Inflammatory macrophage treated with lipopolysaccharide for 4 hours (primary cell): ENCODE measurements at regions not wholly inside any gene's neighbourhood (a gene's known extent, or its start where the extent isn't known, plus 50 kb on each side); places are given as distances from the start of the nearest gene placed in this dataset.
"Not testable (repeated sequence)": the region's sequence is repeated elsewhere in the genome, so short reads cannot be mapped to it uniquely, and the experiment has no call there.

Experiments used
- DNase-seq: peaks from one replicate; pipeline ENCODE4 v3.0.0-alpha.2; 2020

DNA sequence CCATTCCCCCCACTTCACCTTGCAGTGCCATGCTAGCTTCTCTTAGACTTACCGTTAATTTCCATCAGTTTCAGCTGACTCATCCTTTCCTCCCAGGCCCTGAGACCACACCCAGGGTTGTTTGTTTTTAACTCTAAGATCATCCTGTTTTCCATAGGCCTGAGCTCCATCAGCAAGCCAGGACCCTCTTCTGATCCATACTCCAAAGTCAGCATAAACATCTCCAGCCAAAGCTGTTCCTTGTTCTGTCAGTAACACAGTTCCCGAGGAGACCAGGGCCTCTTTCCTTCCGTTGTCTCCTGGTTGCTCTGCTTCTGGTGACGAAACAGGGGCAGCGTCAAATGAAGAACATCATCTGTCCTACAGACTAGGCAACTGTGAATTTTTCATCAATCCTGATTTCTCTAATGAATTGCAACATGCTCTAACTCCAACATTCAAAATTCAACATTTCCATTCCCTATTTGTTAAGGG, 83.8 kb upstream of the HNF1B start:
- peak; percentile 69 for DNase-seq

DNA sequence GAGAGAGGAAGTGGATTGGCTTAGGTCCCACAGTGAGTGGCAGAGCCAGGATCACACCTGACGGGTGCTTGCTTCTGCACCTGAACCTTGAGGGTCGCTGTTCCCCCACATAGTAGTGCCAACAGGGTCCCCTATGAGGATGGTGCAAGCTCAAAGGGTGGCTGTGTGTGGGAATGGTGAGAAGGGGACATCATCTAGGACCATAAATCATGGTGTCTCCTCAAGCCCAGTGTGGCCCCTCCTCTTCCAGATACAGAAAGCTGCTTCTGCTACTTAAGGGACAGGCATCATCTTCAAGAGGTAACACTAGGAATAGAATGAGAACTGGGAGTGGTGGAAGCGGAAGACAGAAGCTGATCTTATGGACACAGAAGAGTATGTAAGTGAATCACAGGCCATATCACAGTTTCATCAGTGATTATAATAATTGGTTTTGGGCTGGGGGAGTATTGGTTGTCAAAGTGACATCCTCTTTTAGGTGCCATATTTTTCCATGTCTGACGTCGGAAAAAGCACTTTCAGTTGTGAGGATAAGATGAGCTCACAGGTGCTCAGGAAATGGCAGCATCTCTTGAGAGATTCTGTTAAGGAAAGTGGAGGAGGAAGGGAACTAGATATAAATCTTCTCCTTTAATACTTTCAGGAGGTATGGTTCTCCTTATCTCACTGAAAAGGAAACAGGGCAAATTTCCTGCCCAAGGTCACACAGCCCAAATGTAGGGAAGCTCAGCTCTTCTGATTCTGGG, 83.2 kb upstream of the HNF1B start:
- DNase-seq, result no peak

DNA sequence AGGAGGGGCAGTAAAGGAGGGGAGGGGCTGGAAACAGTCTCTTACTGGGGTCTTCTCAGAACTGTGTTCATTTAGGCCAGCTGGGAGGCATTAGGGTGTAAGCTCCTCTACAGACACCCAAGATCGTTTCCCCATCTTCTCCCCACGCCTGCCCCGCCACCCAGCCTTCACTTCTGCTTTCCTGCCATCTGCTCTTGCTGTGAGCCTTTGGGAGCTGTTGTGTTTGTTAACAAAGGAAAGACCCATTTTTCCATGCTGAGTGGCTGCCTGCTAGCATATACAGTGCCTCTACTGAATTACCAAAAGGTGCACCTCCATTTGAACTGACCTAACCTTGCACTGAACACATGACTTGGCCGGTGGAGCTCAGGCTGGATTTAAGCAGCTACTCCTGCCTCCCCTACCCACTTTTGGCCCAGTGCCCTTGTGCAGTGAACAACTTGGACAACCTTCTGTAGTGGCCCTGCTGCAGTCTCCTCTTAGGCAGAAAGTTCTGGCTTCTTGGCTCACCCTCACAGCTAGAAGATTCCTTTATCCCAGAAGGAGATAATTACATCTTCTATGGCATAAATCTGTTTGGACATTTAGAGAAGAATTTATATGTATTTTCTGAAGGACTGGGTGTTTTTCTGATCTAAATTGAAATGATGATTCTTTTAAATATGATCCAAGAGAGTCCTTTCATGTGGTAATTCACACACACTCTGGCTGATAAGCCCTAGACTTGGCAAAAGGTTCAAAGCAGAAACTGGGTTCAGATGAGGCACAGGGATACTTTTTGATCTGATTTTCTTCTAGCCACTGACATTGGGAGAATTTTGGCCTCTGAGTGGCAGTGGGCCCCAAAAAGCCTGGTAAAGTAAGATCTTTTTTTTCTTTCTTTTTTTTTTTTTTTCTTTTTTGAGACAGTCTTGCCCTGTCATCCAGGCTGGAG, 81.9 kb upstream of the HNF1B start:
- peak; percentile 91 for DNase-seq

DNA sequence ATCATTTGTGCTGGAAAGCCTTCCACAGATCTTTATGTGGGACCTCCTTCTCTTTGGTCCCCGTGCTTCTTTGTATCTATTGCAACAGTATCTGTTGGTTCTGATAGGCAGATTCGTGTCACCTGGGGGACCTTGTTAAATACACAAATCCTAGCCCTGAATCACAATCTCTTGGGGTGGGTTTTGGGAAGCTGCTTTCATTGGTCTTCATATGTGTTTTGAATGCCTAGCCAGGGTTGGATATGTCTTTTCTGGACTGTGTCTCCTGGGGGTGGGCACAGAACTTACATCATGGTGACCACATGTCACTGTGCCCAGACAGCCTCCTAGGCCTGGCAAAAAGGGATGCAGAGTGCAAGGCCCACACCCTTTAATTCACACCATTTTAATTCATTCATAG, 81.0 kb upstream of the HNF1B start:
- no peak for DNase-seq

DNA sequence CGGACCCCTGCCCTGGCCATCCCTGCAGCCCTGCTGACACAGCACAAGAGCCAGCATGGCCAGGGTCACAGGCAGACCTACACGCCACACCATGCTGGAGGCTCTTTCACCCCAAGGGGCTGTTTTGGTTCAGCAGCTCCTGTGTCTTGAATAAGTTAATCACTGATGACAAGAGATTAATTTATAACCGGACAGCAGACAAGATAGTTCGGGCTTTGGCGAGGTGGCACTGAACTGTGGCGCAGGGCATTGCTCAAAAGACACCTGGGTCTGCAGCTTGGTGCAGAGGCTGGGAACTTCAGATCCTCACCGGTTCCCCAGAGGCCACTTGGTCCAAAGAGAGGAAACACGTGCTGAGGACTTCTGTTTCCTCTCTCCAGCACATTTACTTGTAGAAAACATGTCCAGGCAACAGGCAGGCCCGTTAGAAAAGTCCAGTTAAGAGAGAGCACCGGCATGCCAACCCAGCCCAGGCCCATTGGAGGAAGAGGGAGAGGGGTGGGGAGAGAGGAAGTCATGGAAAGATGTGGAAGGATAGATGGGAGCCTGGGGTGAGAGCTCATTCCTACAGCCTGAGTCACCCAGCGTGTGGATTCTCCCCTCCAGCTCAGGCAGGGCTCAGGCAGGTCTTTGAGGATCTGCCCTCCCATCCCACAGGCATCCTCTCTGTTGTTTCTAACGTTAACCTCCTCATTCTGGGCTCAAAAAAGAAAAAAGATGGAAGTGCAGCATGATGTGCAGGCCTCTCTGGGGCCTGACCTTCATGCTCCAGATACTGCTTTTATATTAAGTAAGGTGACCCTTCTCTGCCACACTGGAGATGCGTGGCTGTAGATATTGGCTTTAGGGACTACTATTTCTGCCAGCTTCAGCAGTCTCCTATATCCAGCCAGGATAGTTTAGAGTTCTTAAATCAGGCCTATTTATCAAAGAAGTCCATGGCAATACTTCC, 80.0 kb upstream of the HNF1B start:
- DNase-seq, result no peak

DNA sequence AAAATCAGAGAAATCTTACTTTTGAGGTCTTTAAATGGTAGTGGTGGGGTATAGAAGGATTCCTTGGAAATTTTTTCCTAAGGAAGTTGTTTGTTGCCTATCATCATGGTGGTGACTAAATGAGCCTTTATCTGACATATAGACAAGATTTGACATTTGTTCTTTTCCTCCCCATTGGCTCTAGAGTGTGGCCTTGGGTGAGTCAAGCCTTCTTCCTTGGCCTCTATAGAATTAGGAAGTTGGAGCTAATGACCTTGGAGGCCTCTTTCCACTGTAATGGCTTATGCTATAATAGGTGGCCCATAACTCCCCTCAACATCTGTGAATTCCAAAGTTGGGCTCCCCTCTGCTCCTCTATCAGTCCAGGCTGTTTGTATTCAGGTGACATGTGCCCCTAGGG, 79.1 kb upstream of the HNF1B start:
- peak; percentile 62 for DNase-seq

DNA sequence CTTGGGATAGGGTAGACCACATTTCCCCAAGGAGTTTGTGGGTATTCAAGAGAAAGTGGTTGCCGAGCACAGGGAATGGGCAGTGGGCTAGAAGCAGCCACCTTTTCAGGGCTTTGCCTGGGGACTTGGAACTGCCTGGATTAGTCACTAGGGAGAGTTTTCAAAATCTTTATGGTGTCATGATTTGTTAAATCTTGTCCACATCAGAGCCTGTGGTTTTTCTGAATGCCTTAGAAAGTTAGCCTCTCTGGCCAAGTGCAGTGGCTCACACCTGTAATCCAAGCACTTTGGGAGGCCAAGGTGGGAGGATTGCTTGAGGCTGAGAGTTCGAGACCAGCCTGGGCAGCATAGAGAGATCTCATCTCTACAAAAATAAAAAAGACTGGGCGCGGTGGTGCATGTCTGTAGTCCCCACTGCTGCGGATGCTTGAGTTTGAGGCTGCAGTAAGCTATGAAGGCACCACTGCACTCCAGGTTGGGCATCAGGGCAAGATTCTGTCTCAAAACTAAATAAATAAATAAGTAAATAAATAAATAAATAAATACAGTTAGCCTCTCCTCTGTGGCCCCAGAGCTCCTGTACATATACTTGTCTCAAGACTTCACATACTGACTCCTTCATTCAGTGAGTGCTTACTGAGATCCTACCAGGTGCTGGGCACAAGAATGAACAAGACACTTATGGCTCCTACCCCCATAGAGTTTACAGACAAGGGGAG, 76.3 kb upstream of the HNF1B start:
- peak; percentile 26 for DNase-seq

DNA sequence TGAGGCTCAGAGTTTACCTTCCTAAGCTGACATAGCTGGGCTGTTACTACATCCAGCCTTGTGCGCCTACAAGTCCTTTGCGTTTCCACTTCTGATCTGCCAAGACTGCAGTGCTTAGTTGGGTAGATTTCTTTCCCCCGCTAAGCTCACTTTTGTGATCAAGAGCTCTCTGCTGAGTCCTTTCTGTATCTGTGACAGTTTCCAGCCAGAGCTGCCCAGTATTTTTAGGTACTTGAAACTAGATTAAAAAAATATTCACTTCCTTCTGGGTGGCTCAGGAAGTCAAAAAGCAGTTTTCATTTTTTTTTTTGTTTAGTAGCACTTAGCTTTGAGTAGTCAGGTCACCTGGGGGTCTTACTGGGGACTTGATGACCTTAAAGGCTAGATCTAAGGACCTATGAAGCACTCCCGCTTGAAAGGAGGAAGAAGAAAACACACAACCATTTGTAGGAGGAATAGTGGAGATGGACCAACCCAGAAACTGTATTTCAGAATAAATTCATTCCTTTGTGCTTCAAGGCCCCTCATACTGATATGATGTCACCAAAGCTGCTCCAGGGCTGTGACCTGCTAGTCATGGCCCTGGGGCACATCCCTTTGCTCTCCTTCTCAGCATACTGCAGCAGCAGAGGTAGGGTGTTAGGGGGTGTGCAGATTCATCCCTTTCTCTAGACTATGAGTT, 75.6 kb upstream of the HNF1B start:
- DNase-seq, result no peak

DNA sequence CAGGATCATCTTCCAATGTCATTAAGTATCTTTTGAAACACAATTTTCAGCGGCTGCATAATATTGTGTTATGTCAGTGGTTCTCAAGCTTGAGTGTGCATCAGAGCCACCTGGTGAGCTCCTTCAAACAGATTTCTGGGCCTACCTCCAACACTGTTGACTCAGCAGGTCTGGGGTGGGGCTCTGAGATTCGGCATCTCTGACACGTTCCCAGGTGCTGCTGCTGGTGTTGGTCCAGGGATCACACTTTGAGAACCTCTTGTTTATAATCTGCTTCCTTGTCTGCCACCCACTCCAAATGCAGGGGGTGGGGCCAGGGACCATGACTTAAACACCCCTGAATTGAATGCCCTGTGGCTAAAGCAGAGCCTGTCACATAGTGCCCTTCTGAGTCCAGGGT, 73.8 kb upstream of the HNF1B start:
- no peak for DNase-seq

DNA sequence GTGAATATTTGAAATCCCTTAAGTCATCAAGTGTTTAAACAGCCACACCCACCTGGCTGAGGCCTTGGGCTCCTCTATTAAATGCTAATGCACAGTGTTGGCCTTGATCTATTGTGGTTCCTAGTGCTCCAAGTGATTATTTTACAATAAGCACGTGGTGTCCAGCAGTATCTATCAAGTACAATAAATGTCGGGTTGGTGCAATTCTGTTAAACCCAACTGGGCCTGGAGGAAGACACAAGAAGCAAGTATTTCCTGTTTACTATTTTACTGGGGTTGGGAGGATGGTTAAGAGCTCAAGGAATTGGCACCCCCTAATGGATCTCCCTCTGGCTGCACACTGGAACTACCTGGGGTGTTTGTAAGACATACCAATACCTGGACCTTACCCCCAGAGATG, 72.1 kb upstream of the HNF1B start:
- no peak for DNase-seq

DNA sequence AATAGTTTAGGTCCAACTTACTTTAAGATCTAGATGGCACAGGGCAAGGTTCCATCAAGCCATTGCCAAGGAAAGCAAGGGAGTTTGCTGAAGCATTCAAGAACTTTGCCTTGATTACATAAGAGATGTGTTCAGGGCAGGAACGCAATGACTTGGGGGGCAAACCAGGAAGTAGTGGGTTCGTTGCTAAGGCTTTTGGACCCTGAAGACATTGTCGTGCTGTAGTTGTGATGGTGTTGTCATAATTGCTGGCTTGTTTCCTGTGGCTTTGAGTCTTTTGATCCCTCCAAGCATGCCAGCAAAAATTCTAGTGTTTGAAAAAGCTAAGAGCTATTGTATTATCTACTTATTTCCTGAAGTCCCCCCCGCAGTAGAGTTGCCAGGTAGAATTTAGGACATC, 70.7 kb upstream of the HNF1B start:
- no peak for DNase-seq

DNA sequence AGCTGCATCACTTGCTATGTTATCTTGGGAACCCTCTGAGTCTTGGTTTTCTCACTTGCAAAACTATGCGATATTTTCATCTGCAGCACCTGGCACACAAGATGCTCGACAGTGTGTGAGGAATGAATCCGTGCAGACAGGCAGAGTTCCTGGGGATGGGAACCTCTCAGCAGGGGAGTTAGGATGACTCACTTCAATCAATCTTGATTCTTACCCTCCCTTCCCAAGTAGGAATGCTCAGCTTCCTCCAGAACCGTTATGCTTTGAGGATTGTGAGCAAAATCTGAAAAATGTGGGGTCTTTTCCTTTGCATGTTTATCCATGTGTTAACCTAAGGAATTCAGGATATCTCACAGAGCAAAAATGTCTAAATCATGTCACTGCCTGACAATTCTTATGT, 68.9 kb upstream of the HNF1B start:
- no peak for DNase-seq

DNA sequence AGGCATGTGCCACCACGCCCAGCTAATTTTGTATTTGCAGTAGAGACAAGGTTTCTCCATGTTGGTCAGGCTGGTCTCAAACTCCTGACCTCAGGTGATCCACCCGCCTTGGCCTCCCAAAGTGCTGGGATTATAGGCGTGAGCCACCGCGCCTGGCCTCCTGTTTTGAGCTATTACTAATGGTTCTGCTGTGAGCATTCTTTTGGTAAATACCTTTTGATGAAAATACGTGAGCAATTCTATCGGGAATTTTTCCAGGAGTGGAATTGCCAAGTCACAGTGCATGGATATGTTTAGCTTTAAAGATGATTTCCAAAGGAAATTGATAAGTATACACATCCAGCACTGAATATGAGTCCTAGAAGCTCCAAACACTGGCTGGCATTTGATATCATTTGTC, 64.0 kb upstream of the HNF1B start:
- DNase-seq, result not testable (repeated sequence)

DNA sequence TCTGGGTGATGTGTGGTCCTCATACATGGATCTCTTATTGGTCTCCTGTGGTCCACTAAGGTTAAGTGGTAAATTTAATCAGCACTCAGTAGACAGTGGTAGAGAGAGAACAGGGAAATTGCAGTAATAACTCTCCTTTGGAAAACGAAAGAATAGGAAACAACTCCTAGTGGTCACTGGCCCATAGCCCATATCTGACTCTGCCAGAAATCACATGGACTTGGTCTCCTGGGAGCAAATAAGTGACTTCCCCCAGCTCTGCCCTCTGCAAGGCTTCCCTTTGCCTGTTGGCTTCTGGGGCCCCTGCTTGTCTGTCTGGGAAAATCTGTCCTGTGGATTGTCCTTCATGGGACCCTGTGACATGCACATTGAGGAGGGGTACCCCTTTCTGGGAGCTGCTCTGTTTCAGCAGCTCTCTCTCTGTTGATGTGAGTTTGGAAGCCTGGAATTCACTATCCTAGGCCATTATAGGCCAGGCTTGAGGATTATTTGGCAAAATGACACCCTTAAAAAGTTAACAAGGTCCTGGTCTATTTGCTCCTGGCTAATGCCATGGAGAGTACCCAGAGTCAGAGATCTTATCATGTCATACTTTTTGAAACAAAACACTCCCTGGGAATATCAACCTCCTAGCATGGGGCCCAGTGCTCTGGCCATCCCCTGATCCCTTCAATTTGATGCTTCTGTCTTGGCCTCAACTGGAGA, 58.0 kb upstream of the HNF1B start:
- DNase-seq, result peak; percentile 70

DNA sequence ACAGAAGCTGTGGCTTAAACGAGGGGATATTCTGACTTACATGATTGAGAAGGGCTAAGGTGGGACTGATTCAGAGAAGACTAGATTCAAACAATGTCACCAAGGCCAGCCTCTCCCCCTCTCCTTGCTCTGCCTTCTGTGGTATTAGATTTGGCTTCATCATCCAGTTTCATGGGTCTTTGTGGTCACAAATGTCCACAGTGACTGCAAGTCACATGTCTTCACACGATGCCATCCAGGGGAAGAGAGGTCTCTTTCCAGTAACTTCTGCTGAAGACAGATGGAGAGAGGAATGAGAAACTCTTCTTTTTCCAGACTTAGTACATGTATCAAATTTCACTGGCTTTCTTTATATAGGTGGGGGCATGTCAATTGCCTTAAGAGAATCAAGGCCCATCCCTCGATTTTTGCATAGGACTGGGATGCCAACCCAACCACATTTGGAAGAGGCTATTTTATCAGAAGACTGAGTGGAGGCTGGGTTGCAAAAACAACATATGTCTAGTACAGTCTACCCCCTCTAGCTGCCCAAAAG, 57.3 kb upstream of the HNF1B start:
- DNase-seq, result peak; percentile 55

DNA sequence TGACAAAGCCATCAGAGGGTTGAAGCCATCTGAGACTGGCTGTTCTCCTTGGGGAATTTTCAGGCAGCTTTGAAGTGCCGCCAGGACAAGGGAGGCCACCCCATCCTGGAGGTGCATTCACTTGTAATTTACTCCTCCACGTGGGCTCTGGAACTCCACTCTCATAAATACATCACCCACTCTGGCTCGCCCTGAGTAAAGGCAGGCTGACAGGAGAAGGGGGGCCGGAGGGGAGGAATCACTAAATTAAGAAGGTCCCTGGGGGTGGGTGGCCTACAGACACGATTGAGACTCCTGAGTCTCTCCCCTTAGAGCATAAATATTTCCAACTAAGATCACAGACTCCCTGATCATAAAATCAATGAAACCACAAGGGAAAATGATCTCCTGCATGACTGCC, 56.3 kb upstream of the HNF1B start:
- DNase-seq, result no peak

DNA sequence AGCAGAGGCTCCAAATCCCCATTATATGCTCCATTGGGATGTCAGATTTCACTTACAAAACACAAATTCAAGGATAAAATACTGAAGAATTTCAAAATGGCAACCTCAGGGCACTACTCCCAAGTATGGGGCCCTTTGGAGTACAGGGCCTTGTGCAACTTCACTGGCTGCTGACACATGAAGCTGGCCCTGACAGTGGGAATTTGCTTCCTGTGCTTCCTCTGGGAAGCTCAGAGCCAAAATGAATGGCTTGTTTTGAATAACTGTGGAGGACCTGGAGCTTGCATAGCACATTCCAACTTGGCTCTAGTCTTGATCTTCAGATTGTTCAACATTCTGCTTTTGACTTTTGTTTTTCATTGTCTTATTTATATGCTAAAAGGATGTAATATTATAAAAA, 52.3 kb upstream of the HNF1B start:
- DNase-seq, result no peak

DNA sequence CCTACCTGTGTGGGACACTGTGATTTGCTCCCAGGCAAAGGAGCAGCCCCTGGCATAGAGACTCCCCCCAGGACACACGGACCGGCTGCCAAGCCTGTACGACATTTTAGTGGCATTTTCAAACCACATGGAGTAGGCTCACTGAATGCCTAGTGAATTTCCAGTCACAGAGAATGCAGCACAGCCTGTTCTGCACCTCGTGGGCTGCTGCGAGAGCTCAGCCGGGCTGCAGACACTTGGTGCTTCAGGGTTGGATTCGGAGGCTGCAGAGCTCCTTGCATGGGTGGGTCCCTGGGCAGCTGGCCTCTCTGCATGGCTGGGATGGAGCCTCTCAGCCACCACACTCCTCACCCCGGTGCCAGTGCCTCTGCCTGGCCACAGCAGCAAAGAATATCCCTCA, 51.2 kb upstream of the HNF1B start:
- DNase-seq, result no peak
